ENCODE measurements at regions not wholly inside any gene's neighbourhood (a gene's known extent, or its start where the extent isn't known, plus 50 kb on each side); places are given as distances from the start of the nearest gene placed in this dataset.

GRCh38 chr9:21580636-21581378 lies 98.7 kb upstream of the IFNE start:
- TF ChIP-seq, protein P1, sequence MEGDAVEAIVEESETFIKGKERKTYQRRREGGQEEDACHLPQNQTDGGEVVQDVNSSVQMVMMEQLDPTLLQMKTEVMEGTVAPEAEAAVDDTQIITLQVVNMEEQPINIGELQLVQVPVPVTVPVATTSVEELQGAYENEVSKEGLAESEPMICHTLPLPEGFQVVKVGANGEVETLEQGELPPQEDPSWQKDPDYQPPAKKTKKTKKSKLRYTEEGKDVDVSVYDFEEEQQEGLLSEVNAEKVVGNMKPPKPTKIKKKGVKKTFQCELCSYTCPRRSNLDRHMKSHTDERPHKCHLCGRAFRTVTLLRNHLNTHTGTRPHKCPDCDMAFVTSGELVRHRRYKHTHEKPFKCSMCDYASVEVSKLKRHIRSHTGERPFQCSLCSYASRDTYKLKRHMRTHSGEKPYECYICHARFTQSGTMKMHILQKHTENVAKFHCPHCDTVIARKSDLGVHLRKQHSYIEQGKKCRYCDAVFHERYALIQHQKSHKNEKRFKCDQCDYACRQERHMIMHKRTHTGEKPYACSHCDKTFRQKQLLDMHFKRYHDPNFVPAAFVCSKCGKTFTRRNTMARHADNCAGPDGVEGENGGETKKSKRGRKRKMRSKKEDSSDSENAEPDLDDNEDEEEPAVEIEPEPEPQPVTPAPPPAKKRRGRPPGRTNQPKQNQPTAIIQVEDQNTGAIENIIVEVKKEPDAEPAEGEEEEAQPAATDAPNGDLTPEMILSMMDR (optimal IDR thresholded peaks at IDR 0.05 in 1 of 3, IDR thresholded peaks at IDR 0.05 in 1 of 3, conservative IDR thresholded peaks at IDR 0.05 in 1 of 3; ENCODE audit: extremely low read depth in 1 of 3, insufficient read depth in 2 of 3, low read length in 3 of 3), result no peak
- no peak for TF ChIP-seq EZH2 (IDR thresholded peaks at IDR 0.05; ENCODE audit: low read length)
